HG03159 (cell line): ENCODE measurements at regions not wholly inside any gene's neighbourhood (a gene's known extent, or its start where the extent isn't known, plus 50 kb on each side); places are given as distances from the start of the nearest gene placed in this dataset.
"Not testable (repeated sequence)": the region's sequence is repeated elsewhere in the genome, so short reads cannot be mapped to it uniquely, and the experiment has no call there.

Experiments
- ATAC-seq: cut with Tn5 transposase; IDR thresholded peaks from one replicate; pipeline ENCODE4 v1.9.1; 2021; ENCODE audit warnings: mild to moderate bottlenecking, moderate library complexity; ENCODE audit not compliant: unreplicated experiment

GRCh38 chr10:63836666-63837442, 315.7 kb downstream of the REEP3 start:
- ATAC-seq: no peak

DNA sequence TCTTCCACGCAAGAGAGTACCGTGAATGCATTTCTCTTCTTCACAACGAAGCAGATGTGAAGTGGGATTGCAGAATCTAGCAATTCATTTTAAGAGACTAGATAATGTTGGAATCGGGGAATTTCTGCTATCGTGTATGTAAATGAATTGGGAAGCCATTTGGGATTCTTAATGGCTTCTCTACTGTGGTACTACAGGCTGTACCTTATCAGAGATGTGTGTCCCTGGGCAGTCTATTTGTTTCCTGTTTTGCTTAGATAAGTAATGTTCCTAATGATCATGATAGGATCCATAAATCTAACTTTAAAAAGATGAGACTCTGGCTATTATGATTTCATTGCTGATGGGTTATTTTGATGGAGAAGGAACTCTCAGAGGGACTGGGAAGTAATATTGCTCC, 320.6 kb downstream of the REEP3 start:
- no peak for ATAC-seq

GRCh38 chr10:63843107-63843506, 321.9 kb downstream of the REEP3 start:
- no peak for ATAC-seq

GRCh38 chr10:63848871-63849270, 327.7 kb downstream of the REEP3 start:
- not testable (repeated sequence) for ATAC-seq

DNA sequence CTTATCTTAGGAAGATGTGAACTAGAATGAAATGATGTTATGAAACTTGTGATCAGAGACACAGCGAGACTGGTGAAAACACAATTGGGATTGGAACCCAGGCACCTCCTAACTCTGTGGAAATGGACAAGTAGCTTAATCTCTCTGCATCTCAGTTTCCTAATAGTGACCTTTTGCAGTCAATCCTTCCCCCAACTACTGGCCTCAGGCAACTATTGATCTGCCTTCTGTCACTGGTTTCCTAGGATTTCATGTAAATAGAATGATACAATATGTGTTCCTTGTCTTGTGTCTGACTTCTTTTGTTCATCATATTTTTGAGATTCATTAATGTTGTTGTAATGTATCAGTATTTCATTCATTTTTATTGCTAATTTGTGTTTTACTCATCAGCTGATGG, 341.7 kb downstream of the REEP3 start:
- ATAC-seq: no peak

GRCh38 chr10:63865210-63865609, 344.0 kb downstream of the REEP3 start:
- ATAC-seq: no peak

- ATAC-seq: peak; percentile 92
Measured at GRCh38 chr10:63866075-63866746, 345.0 kb downstream of the REEP3 start.

- peak; percentile 70 for ATAC-seq
Measured at GRCh38 chr10:63866747-63867140, 345.5 kb downstream of the REEP3 start.

- ATAC-seq: no peak
Measured at GRCh38 chr10:63878428-63878827, 357.2 kb downstream of the REEP3 start.

- no peak for ATAC-seq
Measured at GRCh38 chr10:63883861-63884260, 362.7 kb downstream of the REEP3 start.

DNA sequence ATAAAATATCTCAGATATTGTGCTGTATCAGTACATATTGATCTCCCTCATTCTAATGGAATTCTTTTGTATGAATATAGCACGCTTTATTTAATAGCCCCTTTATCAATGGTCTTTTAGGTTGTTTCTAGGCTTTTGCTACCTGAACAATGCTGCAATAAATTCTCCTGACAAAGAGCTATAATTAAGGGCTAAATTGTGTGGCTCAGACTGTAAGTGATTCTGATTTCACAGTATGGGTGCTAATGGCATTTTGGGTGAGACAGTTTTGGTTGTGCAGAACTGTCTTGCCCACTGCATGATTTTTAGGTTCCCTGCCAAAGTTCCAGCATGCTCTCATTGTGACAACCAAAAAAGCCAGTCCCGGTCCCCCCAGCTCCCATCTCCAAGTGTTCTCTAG, 363.2 kb downstream of the REEP3 start:
- ATAC-seq: no peak

- ATAC-seq: no peak
Measured at GRCh38 chr10:63885156-63885555, 364.0 kb downstream of the REEP3 start.

- no peak for ATAC-seq
Measured at GRCh38 chr10:63886281-63887022, 365.3 kb downstream of the REEP3 start.

DNA sequence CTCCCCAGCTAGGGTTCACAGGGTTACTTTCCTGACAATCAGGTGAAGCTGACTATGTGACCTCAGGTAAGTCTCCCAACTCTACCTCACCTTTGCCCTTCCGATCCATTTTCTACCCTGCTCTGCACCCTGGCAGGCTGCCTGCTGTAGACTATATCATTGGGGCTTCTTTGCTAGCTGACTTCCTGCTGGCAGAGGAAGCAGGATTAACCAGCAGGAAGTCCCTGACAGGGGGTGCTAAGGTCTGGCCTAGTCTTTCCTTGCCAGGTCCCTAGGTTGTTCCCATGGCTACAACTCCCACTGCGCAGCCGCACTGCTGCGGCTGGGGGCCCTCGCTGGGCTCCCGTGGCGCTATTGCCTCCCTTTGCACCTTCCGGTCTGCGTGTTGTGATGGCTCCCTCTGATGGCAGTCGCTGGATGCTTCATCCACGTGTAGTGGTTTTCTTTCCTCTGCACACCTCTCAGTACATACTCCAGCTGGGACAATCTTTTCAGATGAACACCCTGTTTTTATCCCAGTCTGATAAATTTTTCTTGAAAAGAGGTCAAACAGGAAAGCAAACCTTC, 365.9 kb downstream of the REEP3 start:
- ATAC-seq: no peak

DNA sequence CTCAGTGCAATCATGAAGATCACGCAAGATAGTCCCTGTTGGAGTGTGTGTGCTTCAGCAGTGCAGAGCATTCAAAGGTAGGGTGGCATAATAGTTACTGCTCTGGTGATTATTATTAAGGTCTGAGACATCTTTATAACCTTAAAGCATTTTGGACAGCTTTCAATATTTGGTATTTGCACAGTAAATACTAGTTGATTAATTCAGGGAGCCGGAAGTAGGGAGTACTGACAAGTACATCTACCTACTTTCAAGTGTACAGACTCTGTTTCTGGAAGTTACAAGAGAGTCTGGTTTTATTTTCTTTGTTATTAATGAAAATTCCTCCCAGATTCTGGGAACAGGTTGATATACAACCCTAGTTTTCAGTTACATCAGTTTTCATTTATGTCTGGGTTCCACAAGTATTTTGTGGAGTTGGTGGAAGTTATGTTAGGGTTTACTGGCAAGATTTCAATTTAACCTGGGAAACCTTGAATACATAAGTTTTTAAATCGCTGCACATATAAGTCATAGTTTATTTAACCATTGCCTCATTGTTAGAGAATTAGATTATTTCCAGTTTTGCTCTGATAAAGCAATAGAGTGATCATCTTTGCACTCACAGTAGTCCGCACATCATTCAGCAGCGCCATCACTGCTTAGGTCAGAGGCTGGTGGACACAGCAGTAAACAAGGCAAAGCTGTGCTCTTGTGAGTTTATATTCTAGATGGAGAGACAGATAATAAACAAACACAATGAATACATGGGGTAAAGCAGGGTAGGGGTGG, 366.6 kb downstream of the REEP3 start:
- ATAC-seq: no peak

- ATAC-seq: no peak
Measured at GRCh38 chr10:63889803-63890202, 368.6 kb downstream of the REEP3 start.

DNA sequence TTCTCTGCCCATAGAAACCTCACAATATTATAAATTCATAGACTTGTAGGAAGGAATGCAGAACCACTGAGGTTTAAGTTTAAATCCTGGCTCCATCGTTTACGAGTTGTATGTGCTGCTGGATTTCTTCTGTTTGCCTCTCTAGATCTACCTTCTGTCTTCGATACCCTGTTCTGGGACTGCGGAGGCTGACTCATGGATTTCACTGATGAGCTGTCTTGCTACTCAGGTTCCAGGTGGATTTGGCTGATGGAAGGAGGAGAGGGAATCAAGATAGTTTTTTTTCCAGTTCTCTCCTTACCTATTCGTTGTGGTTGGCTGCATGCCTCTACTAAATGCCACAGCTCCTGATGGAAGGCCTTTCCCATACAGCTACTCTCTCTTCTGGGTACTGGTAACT, 375.8 kb downstream of the REEP3 start:
- no peak for ATAC-seq

- ATAC-seq: no peak
Measured at GRCh38 chr10:63899673-63900300, 378.6 kb downstream of the REEP3 start.

DNA sequence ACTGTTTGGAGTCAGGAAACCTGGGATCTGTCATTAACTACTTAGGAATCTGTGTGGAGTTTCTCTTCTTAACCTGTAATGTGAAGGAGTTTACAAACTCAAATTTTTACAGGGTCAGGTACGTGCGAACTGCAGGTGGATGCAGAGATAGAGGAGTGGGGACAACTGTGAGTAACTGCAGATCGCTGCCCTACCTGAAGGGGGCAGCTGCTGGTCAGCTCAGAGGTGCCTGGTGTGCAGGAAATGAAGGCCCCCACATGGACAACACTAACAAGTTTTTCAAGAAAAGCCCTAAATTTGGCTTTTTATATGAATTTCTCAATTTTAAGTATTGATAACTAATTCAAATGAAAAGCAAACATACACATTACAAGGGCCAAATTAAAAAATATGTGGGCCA, 380.0 kb downstream of the REEP3 start:
- peak; percentile 75 for ATAC-seq

GRCh38 chr10:63901881-63902280, 380.7 kb downstream of the REEP3 start:
- no peak for ATAC-seq
